CD4-positive, alpha-beta T cell (primary cell): ENCODE measurements at regions not wholly inside any gene's neighbourhood (a gene's known extent, or its start where the extent isn't known, plus 50 kb on each side); places are given as distances from the start of the nearest gene placed in this dataset.
"Not testable (repeated sequence)": the region's sequence is repeated elsewhere in the genome, so short reads cannot be mapped to it uniquely, and the experiment has no call there.

Source experiments
- ATAC-seq: fragments of 200-7000 bp; cut with Tn5 transposase; one replicate; pipeline ENCODE4 v1.10.0; 2022; ENCODE audit warnings: mild to moderate bottlenecking; ENCODE audit not compliant: poor library complexity
- CTCF ChIA-PET: fragments of 350-600 bp; sonication (Branson Sonifier 250); formaldehyde crosslinking; loops from one replicate; lab custom pipeline; 2021; ENCODE audit warnings: antibody characterized with exemption, inconsistent platforms; lab: Charles Lee
- POLR2A ChIA-PET: fragments of 350-600 bp; sonication (Branson Sonifier 250); formaldehyde crosslinking; loops from one replicate; lab custom pipeline; 2021; ENCODE audit warnings: antibody characterized with exemption, inconsistent platforms; lab: Charles Lee
- DNase-seq, 14 experiments: peaks; one replicate each; pipeline ENCODE4 v3.0.0-alpha.2; 2013 to 2020; ENCODE audit warnings: mixed read lengths in 2 of 14
- H3K27ac ChIP-seq, 2 donors: one replicate each; pipeline versions ENCODE4 v1.5.1 to v1.7.0; 2013; ENCODE audit warnings: low read length in 2 of 2, low read depth in 1 of 2, mild to moderate bottlenecking in 1 of 2
- H3K27me3 ChIP-seq, 2 experiments: 1 replicate in 1 of 2; 2 replicates in 1 of 2; pipeline versions ENCODE4 v1.6.1 to v1.7.0; 2013; ENCODE audit warnings: low read length in 2 of 2, control low read depth in 1 of 2, mild to moderate bottlenecking in 1 of 2, moderate library complexity in 1 of 2; ENCODE audit not compliant: insufficient read depth in 2 of 2, control insufficient read depth in 1 of 2
- H3K36me3 ChIP-seq: one replicate; pipeline ENCODE4 v1.6.1; 2013; ENCODE audit warnings: low read length, control low read depth; ENCODE audit not compliant: insufficient read depth
- H3K4me1 ChIP-seq: one replicate; pipeline ENCODE4 v1.6.1; 2013; ENCODE audit warnings: low read length, control low read depth; ENCODE audit not compliant: insufficient read depth
- H3K4me3 ChIP-seq: one replicate; pipeline ENCODE4 v1.5.1; 2013; ENCODE audit warnings: mild to moderate bottlenecking, low read length, moderate library complexity
- H3K9me3 ChIP-seq, 2 experiments: 1 replicate in 1 of 2; 2 replicates in 1 of 2; pipeline versions ENCODE4 v1.6.1 to v1.7.0; 2013; ENCODE audit warnings: low read length in 2 of 2, mild to moderate bottlenecking in 2 of 2, control low read depth in 1 of 2, moderate library complexity in 1 of 2; ENCODE audit not compliant: control insufficient read depth in 1 of 2, insufficient read depth in 1 of 2
- H3K27ac Mint-ChIP-seq: one replicate; pipeline ENCODE4 v1.8.0; 2020; ENCODE audit warnings: mixed read lengths
- H3K27me3 Mint-ChIP-seq: one replicate; pipeline ENCODE4 v1.8.0; 2021; ENCODE audit warnings: mixed read lengths
- H3K36me3 Mint-ChIP-seq: one replicate; pipeline ENCODE4 v1.8.0; 2021; ENCODE audit warnings: low read depth, mixed read lengths
- H3K4me1 Mint-ChIP-seq: one replicate; pipeline ENCODE4 v1.8.0; 2021; ENCODE audit warnings: low read depth, mixed read lengths
- H3K4me3 Mint-ChIP-seq: one replicate; pipeline ENCODE4 v1.8.0; 2020; ENCODE audit warnings: mild to moderate bottlenecking, mixed read lengths
- H3K9me3 Mint-ChIP-seq: one replicate; pipeline ENCODE4 v1.8.0; 2020; ENCODE audit warnings: mixed read lengths
- CTCF ChIP-seq: fragments of 200-600 bp; IDR thresholded peaks from one replicate; pipeline ENCODE4 v1.8.0; 2022; ENCODE audit warnings: antibody characterized with exemption, mild to moderate bottlenecking
- intact Hi-C, 2 experiments: fragments of 100-400 bp; cut with DNase I in 1 of 2; cut with micrococcal nuclease in 1 of 2; formaldehyde crosslinking; loops; one replicate each; pipeline versions ENCODE4 v1.15.1 to v1.9.0; 2023 to 2025; cut with DNase I, micrococcal nuclease

GRCh38 chr10:78419481-78420265 is 386.0 kb downstream of the RPS24 start:
- TF ChIP-seq CTCF: no peak
- H3K27me3 ChIP-seq: no peaks in the 10 kb centered on the region
- CTCF ChIA-PET: no interaction called here
- H3K36me3 Mint-ChIP-seq: no peaks in the 10 kb centered on the region
- peaks cover 0 to 4% of the 10 kb centered on the region in 2 experiments for H3K9me3 ChIP-seq
- no peaks in the 10 kb centered on the region for H3K4me1 ChIP-seq
- H3K4me3 Mint-ChIP-seq: no peak overlapping the region
- peaks cover 11% of the 10 kb centered on the region for H3K27me3 Mint-ChIP-seq
- H3K9me3 Mint-ChIP-seq: peaks cover 2% of the 10 kb centered on the region
- H3K36me3 ChIP-seq: no peaks in the 10 kb centered on the region
- POLR2A ChIA-PET: no interaction called here
- H3K4me3 ChIP-seq: no peak overlapping the region
- intact Hi-C loops: no loop called here
- ATAC-seq (no peak), DNase-seq (no peak)
- H3K27ac ChIP-seq: no peak overlapping the region
- H3K27ac Mint-ChIP-seq: no peak overlapping the region
- no peaks in the 10 kb centered on the region for H3K4me1 Mint-ChIP-seq

- ChIA-PET POLR2A (no interaction called here), CTCF (no interaction called here)
- H3K27me3 Mint-ChIP-seq: peaks cover 11% of the 10 kb centered on the region
- no peak overlapping the region for H3K4me3 ChIP-seq
- H3K4me1 Mint-ChIP-seq: no peaks in the 10 kb centered on the region
- H3K9me3 Mint-ChIP-seq: peaks cover 9% of the 10 kb centered on the region
- no peak overlapping the region for H3K27ac ChIP-seq
- H3K27ac Mint-ChIP-seq: no peak overlapping the region
- ATAC-seq (no peak), DNase-seq (no peak)
- no peaks in the 10 kb centered on the region for H3K27me3 ChIP-seq
- no peak for TF ChIP-seq CTCF
- no peaks in the 10 kb centered on the region for H3K4me1 ChIP-seq
- no peaks in the 10 kb centered on the region for H3K36me3 Mint-ChIP-seq
- no peaks in the 10 kb centered on the region for H3K36me3 ChIP-seq
- intact Hi-C loops: no loop called here
- H3K4me3 Mint-ChIP-seq: no peak overlapping the region
- peaks cover 0 to 4% of the 10 kb centered on the region in 2 experiments for H3K9me3 ChIP-seq
Measured at GRCh38 chr10:78420946-78421735, 387.5 kb downstream of the RPS24 start.

DNA sequence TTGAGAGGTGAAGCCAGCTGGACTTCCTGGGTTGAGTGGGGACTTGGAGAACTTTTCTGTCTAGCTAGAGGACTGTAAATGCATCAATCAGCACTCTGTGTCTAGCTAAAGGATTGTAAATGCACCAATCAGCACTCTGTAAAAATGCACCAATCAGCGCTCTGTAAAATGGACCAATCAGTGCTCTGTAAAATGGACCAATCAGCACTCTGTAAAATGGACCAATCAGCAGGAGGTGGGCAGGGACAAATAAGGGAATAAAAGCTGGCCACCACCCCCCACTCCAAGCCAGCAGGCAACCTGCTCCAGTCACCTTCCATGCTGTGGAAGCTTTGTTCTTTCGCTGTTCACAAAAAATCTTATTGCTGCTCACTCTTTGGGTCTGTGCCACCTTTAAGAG is 390.4 kb downstream of the RPS24 start:
- DNase-seq, H3K36me3 ChIP-seq, H3K27ac ChIP-seq, intact Hi-C loops, ATAC-seq, H3K27me3 ChIP-seq, POLR2A ChIA-PET, H3K36me3 Mint-ChIP-seq, CTCF ChIA-PET, H3K4me3 Mint-ChIP-seq, H3K4me1 ChIP-seq, H3K9me3 ChIP-seq, H3K4me1 Mint-ChIP-seq, H3K27ac Mint-ChIP-seq, H3K4me3 ChIP-seq: not testable (repeated sequence)
- Mint-ChIP-seq H3K27me3 (peaks cover 15% of the 10 kb centered on the region), H3K9me3 (peaks cover 13% of the 10 kb centered on the region)
